Occipital lobe (tissue), 2 donors: ENCODE measurements at regions not wholly inside any gene's neighbourhood (a gene's known extent, or its start where the extent isn't known, plus 50 kb on each side); places are given as distances from the start of the nearest gene placed in this dataset. TPM values are rescaled to one million over a fixed set of nuclear protein-coding genes. Genes with fewer than 3 reads are reported as not detected.

Experiments used
- DNase-seq: peaks from one replicate; lab custom pipeline; 2025; lab: John Stamatoyannopoulos, UW
- small RNA-seq: library from RNA; depleted of rRNA; stranded (forward); fragments of <200 nt; gene quantifications from one replicate; pipeline ENCODE3, GENCODE V24; 2014

GRCh38 chr2:12658310-12658945 is 58.3 kb upstream of the TRIB2 start:
- DNase-seq: no peak

DNA sequence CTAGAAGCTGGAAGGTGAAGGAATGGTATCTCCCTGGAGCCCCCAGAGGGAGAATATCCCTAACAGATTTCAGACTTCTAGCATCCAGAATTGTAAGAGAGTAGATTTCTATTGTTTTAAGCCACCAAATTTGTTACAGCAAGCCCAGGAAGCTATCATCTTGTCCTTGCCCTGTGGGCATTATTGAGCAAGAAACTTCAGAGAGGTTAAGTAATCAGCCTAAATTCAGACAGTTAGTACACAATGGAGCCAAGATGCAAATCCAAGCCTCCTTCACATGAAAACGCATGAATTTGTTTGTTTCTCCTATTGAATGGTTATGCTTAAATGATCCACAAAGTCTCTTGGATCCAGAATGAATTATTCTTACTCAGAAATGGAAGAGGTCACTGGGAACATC is 55.2 kb upstream of the TRIB2 start:
- DNase-seq: no peak

- DNase-seq: no peak
Observed at GRCh38 chr2:12663306-12664037, 53.3 kb upstream of the TRIB2 start.

GRCh38 chr2:12665334-12665733 is 51.4 kb upstream of the TRIB2 start:
- no peak for DNase-seq

DNA sequence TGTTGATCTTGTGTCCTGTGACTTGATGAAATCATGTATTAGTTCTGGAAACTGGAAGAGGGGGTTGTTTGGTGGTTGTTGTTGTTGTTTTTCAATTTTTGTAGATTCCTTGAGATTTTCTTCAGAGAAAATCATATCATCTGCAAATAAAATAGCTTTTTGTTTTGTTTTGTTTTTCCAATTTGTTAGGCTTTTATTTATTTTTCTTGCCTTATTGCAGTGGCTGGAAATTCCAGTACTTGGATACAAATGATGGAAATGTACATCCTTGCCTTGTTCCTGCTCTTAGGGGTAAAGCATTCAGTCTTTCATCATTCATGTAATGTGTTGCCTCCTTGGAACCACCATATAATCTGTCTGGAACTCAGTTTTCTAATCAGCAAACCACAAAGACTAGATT is 50.3 kb upstream of the TRIB2 start:
- DNase-seq: no peak

Small RNA genes in the stretch of these regions (small RNA-seq; reads per million reads assigned to genes)
- not detected for gene MIR3681
- not detected for gene RF00093
- gene RNU6-843P: not detected
